HCT116 (cell line): ENCODE measurements at regions not wholly inside any gene's neighbourhood (a gene's known extent, or its start where the extent isn't known, plus 50 kb on each side); places are given as distances from the start of the nearest gene placed in this dataset.

Experiments
- CTCF ChIP-seq, 3 experiments: fragments of 200-600 bp in 1 of 3; sonication (generic) in 1 of 3; IDR thresholded peaks in 2 of 3; conservative IDR thresholded peaks in 1 of 3; 2 replicates each; pipeline ENCODE4 v1.5.1; 2012 to 2017; ENCODE audit warnings: low read depth in 2 of 3, low read length in 2 of 3, antibody characterized with exemption in 1 of 3, borderline replicate concordance in 1 of 3, control low read depth in 1 of 3, mild to moderate bottlenecking in 1 of 3, mixed read lengths in 1 of 3, mixed run types in 1 of 3, moderate library complexity in 1 of 3; ENCODE audit not compliant: insufficient read depth in 1 of 3
- JUND ChIP-seq: IDR thresholded peaks from 2 replicates; pipeline ENCODE4 v1.6.1; 2012
- POLR2A ChIP-seq: IDR thresholded peaks from 2 replicates; pipeline ENCODE4 v1.7.0; 2011; ENCODE audit warnings: borderline replicate concordance; ENCODE audit not compliant: insufficient read depth, insufficient read length; ENCODE audit errors: extremely low read depth
- YY1 ChIP-seq: IDR thresholded peaks from 2 replicates; pipeline ENCODE4 v1.6.1; 2011; ENCODE audit warnings: low read length, low read depth, moderate library complexity, mild to moderate bottlenecking; ENCODE audit not compliant: insufficient replicate concordance; ENCODE audit errors: extremely low read depth

GRCh38 chr22:27624042-27624441 lies 177.5 kb downstream of the MN1 start:
- TF ChIP-seq CTCF (IDR thresholded peaks at IDR 0.05 in 2 of 3, conservative IDR thresholded peaks at IDR 0.05 in 1 of 3; ENCODE audit: borderline replicate concordance in 1 of 3, insufficient read depth in 1 of 3, low read depth in 2 of 3, low read length in 2 of 3) (no peak), YY1 (no peak), POLR2A (no peak), JUND (no peak)
